NCI-H2029 (cell line): ENCODE measurements at regions not wholly inside any gene's neighbourhood (a gene's known extent, or its start where the extent isn't known, plus 50 kb on each side); places are given as distances from the start of the nearest gene placed in this dataset.
"Not testable (repeated sequence)": the region's sequence is repeated elsewhere in the genome, so short reads cannot be mapped to it uniquely, and the experiment has no call there.

Experiments used
- DNase-seq: peaks from one replicate; lab custom pipeline; 2025; lab: John Stamatoyannopoulos, UW

GRCh38 chr2:43018179-43019024 is 208.0 kb downstream of the ZFP36L2 start:
- no peak for DNase-seq

GRCh38 chr2:43013821-43014345 is 212.5 kb downstream of the ZFP36L2 start:
- peak; percentile 2 for DNase-seq

DNA sequence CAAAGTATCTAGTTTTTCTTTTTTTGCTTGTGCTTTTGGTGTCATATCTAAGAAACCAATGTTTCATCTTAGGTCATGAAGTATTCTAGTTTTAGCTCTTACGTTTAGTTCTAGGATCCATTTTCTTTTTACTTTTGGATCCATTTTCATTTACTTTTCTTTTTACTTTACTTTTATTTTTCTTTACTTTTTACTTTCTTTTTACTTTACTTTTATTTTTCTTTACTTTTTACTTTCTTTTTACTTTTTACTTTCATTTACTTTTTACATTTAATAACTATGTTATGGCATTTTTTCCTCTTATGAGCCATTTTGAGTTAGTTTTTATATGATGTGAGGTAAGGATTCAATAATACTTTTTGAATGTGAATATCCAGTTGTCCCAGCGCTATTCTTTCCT is 213.4 kb downstream of the ZFP36L2 start:
- DNase-seq: no peak

- DNase-seq: peak; percentile 28
Observed at GRCh38 chr2:43011158-43011491, 215.3 kb downstream of the ZFP36L2 start.

GRCh38 chr2:43010438-43011157 is 215.8 kb downstream of the ZFP36L2 start:
- peak; percentile 27 for DNase-seq

DNA sequence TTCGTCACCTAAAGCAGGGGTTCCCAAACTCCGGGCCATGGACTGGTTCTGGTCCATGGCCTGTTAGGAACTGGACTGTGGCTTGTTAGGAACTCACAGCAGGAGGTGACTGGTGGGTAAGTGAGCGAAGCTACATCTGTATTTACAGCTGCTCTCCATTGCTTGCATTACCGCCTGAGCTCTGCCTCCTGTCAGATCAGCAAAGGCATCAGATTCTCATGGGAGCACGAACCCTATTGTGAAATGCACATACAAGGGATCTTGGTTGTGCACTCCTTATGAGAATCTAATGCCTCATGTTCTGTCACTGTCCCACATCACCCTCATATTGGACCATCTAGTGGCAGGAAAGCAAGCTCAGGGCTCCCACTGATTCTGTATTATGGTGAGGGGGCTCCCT is 217.0 kb downstream of the ZFP36L2 start:
- no peak for DNase-seq

DNA sequence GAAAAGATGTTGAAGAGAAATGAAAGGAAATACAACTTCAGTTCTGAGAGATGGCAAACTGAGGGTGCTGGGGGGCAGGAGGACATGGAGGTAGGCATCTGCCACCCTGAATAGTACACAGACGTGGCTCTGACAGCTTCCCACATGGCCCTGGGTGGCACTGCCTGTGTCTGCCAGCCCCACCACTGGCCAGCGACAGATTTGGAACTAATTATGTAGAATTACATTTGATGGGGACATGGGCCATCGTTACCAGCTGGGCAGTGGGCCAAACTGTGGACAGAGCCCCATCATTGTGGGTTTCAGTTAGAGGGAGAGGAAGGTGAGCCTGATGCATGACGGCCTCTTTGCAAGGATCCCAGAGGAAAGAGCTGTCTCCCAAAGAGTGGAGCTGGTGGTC is 216.0 kb upstream of the HAAO start:
- no peak for DNase-seq

GRCh38 chr2:43007901-43008300 is 215.5 kb upstream of the HAAO start:
- no peak for DNase-seq

- DNase-seq: no peak
Observed at GRCh38 chr2:43006834-43007543, 214.6 kb upstream of the HAAO start.

DNA sequence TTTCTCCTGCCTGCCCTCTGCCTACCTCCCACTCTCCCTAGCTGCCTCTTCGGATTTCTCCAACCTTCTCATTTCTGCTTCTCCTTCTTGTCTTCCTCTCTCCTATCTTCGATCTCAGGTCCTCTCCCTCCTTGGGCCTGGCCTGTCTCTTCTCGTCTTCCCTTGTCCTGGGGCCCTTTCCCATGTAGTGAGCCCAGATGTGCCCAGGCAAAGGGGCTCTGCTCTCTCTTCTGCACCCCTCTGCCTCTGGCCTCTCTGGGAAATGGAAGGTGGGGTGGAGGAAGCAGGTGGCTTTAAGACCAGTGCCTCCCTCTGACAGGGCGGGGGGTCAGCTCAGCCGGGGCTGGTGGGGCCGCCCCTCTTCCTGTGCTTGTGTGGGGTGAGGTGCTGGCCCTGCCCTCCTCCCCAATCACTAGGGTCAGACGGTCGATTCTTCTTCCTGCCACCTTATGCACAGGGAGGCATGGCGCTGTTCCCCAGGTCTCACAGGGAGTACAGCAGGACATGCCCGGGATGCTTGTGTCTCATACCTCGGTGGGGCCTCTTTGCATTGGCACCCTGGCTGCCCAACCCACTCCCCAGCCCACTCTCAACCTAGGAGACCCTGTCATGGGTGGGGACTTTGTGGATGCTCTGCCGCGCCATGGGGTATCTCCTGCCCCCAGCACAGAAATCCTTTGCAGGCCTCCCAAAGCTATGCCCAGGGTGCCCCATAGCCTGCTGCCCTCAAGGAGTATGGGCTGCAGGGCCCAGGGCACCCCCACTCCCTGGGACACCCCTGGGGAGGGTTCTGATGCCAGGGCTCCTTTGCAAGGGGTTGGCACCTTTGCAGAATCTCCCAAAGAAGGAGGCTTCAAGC is 213.8 kb upstream of the HAAO start:
- no peak for DNase-seq

DNA sequence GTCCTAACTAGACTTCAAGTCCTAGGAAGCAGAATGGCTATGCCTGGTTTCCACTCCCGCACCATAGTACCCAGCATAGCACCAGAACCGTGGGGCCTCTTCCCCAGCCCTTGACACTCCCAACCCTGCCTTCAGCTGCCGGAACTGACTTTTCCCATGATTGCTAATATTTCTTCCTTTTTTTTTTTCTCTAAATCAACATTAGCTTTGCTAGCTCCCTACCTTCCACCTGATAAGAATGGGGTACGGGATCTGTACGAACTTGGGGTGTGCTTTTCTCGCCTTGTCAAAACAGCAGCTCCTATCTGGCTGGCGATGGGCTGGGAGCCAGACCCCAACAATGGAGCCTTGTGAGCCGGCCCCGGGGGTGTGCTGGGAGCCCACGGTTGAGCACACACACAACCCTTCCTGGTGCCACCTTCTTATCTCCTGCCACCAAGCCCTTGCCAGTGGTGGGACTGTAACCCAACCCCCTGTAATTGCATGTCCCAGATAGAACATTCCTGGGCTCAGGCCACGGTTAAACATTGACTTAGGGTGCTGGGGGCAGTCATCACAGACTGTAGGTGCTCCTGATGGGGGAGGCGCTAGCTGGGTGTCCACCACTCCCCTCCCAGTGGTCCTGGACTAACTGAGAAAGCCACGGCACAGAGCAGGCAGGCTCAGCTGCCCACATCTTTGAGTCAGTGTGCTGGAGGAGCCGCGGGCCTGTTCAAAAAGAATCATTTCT is 213.0 kb upstream of the HAAO start:
- DNase-seq: no peak

DNA sequence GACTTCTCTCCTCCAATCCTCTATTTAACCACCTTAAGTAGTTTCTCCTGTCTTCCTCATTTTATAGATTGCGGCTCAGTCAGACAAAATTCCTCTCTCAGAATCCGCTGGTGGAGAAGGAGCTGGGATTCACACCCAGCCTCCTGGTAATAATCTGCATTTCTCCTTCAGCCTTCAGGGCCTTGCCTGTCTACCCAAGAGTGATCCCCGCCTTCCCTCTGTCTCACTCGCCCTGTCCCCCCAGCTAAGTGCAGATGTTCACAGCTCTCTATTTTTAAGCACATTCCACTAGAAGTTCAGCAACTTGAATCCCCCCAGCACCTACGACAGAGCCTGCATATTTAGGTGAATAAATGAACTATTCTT is 212.5 kb upstream of the HAAO start:
- DNase-seq: no peak

- not testable (repeated sequence) for DNase-seq
Observed at GRCh38 chr2:43004126-43004865, 211.9 kb upstream of the HAAO start.

DNA sequence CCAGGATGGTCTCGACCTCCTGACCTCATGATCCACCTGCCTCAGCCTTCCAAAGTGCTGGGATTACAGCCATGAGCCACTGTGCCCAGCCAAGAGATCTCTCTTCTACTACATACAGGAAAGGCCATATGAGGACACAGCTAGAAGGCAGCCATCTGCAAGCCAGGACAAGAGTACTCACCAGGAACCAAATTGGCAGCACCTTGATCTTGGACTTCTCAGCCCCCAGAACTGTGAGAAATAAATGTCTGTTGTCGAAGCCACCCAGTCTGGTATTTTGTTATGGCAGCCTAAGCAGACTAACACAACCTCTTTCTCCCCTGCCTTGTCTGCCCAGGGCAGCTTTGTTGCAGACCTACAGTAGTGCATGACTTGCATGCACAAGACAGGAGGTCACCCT is 211.3 kb upstream of the HAAO start:
- DNase-seq: no peak

DNA sequence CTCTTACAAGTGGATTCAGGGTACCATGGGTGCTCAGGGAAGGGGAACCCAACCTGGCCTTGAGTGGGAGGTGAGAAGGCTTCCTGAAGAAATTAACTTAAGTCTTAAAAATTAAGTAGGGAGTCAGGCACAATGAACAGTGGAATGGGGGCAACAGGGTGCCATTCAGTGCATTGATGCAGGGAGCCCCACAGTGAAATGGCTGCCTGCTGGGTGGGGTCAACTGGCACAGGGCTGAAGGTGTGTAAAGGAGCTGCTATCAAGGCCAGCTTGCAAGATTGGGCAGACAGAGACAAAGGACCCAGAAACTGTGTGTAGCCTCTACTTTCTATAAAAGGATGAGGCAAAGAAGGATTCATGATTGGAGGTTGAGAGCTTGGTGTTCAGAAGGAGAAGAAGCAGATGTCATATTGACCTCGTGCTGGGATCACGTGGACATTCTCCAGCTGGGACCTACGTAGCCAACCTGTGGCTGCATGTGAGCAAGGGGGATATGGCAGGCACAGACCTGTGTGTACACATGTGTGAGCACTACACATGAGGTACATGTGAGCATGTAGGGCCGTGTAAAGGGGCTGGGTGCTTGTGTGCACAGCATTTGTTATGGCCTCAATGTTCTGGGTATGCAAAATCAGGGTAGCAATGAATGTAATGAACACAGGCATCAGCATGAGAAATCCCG is 209.5 kb upstream of the HAAO start:
- no peak for DNase-seq

DNA sequence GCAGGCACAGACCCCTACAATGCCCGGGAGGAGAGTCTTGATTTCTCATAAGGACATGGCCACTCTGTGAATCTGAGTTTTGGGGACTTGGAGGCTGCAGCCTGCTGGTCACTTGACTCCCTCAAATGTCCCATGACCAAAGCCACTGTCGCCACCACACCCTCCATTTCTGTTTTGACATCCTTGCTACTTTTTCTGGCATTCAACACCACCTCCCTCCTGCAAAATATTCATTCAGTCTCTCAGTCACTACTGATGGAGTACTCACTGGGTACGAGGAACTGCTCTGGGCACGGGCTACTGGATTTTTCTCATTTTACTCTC is 208.6 kb upstream of the HAAO start:
- no peak for DNase-seq

DNA sequence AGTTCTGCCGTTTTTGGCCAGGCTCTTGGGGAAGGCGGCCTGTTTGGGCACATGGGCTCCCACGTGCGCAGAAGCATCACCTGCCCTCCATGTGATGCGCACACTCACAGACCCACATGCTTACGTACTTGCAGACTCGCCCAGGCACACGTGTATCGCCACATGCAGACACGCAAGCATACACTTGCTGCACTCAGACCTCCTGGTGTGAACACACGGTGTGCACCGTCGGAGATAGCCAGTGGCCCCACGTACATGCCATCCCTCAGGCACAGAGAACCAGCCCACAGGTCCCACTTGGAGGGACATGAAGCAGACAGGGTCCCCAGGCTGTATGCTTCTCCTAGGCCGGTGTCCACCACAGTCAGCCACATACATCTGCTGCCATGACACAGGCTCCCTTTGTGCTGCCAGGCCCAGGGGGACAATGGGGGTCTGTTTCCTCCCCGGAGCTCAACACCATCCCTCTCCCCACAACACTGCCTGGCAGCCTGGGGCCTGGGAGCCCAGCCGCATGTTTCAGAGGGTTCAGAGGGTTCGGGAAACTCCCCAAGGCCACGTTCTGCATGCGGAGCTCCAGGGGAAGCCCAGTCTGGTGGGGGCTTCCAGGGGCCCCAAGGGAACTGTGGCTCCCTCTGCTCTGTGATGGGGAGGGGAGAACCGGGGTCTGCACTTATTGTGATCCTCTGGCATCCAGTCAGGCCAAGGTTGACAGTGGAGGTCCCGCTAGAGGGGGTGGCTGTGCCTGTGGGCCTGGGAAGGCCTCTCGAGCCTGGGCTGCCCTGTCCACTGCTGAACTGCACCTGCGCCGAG is 208.1 kb upstream of the HAAO start:
- no peak for DNase-seq

DNA sequence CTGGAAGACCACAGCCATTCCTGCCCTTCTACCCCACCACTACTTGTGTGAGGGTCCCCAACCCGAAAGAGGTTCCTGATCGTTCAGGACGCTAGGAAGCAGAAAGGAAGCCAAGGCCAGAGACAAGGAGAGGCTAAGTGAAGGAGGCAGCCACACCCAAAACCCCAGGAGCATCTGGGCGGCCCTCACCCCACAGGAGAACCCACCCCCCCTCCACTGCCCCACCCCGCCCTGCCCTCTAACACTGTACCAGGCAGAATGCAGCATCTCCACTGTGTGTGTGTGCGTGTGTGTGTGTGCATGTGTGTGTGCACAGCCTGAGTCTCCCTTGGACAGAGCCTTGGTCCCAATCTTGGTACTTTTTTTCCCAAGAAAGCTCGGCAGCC is 207.5 kb upstream of the HAAO start:
- no peak for DNase-seq

- peak; percentile 32 for DNase-seq
Observed at GRCh38 chr2:42999391-42999841, 207.0 kb upstream of the HAAO start.
